ENCODE measurements at regions not wholly inside any gene's neighbourhood (a gene's known extent, or its start where the extent isn't known, plus 50 kb on each side); places are given as distances from the start of the nearest gene placed in this dataset.

DNA sequence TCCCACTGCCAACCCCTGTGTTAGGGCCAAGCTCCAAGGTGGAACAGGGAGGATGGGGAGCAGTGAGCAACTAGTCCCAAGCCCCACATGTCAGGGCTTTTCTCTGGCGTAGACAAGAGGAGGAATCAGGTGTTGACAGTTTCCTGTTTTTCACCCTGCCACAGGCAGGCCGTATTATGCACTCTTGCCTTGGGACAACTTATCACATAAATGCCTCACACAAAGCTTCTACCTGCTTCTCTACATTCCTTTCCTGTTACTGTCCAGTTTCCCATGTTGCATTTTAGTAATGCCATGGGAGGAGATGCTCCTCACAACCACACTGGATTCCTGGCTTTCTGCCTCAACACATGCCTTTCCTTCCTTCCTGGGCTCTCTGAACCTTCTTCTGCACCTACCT is 381.2 kb upstream of the ATP11B start:
- peaks cover 0 to 4% (median 1%) of the 10 kb centered on the region in 4 donors for H3K27me3 ChIP-seq (ENCODE audit: control insufficient read depth in 4 of 4, insufficient read depth in 4 of 4, low read length in 3 of 4)
- DNase-seq (ENCODE audit: low spot score) = no peak
- TF ChIP-seq JUND (IDR thresholded peaks at IDR 0.05) (no peak), NR2F2 (IDR thresholded peaks at IDR 0.05) (no peak), HNF4A (conservative IDR thresholded peaks at IDR 0.05) (no peak), RAD21 (IDR thresholded peaks at IDR 0.05) (no peak)
- 64% methylated on average over 2 of the region's 2 CpGs for WGBS
- no peaks in the 10 kb centered on the region for H3K9me3 ChIP-seq (ENCODE audit: control insufficient read depth in 4 of 4, low read length in 3 of 4)
- no peak overlapping the region for H3K27ac ChIP-seq (ENCODE audit: low read depth in 1 of 2, low read length in 2 of 2)
- H3K4me1 ChIP-seq (ENCODE audit: control insufficient read depth in 4 of 4, insufficient read depth in 4 of 4, low read length in 3 of 4) = no peaks in the 10 kb centered on the region
- no peak overlapping the region for H3K9ac ChIP-seq (ENCODE audit: low read depth in 1 of 2, low read length in 2 of 2)
- no peak overlapping the region for H3K4me3 ChIP-seq (ENCODE audit: low read depth in 1 of 3, low read length in 3 of 3)
- no peaks in the 10 kb centered on the region for H3K36me3 ChIP-seq (ENCODE audit: control insufficient read depth in 4 of 4, insufficient read depth in 3 of 4, low read depth in 1 of 4, low read length in 3 of 4)

DNA sequence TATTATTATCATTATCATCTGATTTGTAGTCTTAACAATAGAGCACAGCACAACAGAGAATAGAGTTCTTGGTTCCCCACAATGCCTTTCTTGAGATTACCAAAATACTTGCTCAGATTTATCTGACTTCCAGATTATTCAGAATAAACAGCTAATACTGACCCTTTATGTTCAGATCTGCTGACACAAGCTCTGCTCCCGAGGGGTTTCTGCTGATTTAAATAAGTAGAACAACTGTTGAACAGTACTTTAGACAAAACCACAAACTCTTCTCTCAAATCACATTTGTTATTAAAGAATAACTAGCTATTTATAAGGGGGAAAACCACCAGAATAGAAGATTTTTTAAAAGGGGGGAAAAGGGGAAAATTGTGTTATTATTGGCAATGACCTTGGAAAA is 380.2 kb upstream of the ATP11B start:
- H3K9ac ChIP-seq (ENCODE audit: low read depth in 1 of 2, low read length in 2 of 2) = no peak overlapping the region
- DNase-seq (ENCODE audit: low spot score) = no peak
- TF ChIP-seq RAD21 (IDR thresholded peaks at IDR 0.05) (no peak), GABPA (IDR thresholded peaks at IDR 0.05 in 1 of 2, conservative IDR thresholded peaks at IDR 0.05 in 1 of 2) (no peak), FOXA2 (IDR thresholded peaks at IDR 0.05) (no peak), HNF4A (conservative IDR thresholded peaks at IDR 0.05) (no peak), SP1 (IDR thresholded peaks at IDR 0.05) (no peak), RXRA (IDR thresholded peaks at IDR 0.05) (no peak), NR2F2 (IDR thresholded peaks at IDR 0.05) (no peak), YY1 (IDR thresholded peaks at IDR 0.05) (no peak), FOXA1 (IDR thresholded peaks at IDR 0.05) (no peak), HNF4G (IDR thresholded peaks at IDR 0.05) (no peak)
- TF ChIP-seq, protein P1, sequence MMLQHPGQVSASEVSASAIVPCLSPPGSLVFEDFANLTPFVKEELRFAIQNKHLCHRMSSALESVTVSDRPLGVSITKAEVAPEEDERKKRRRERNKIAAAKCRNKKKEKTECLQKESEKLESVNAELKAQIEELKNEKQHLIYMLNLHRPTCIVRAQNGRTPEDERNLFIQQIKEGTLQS (IDR thresholded peaks at IDR 0.05) = no peak
- TF ChIP-seq, protein P2, sequence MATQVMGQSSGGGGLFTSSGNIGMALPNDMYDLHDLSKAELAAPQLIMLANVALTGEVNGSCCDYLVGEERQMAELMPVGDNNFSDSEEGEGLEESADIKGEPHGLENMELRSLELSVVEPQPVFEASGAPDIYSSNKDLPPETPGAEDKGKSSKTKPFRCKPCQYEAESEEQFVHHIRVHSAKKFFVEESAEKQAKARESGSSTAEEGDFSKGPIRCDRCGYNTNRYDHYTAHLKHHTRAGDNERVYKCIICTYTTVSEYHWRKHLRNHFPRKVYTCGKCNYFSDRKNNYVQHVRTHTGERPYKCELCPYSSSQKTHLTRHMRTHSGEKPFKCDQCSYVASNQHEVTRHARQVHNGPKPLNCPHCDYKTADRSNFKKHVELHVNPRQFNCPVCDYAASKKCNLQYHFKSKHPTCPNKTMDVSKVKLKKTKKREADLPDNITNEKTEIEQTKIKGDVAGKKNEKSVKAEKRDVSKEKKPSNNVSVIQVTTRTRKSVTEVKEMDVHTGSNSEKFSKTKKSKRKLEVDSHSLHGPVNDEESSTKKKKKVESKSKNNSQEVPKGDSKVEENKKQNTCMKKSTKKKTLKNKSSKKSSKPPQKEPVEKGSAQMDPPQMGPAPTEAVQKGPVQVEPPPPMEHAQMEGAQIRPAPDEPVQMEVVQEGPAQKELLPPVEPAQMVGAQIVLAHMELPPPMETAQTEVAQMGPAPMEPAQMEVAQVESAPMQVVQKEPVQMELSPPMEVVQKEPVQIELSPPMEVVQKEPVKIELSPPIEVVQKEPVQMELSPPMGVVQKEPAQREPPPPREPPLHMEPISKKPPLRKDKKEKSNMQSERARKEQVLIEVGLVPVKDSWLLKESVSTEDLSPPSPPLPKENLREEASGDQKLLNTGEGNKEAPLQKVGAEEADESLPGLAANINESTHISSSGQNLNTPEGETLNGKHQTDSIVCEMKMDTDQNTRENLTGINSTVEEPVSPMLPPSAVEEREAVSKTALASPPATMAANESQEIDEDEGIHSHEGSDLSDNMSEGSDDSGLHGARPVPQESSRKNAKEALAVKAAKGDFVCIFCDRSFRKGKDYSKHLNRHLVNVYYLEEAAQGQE (IDR thresholded peaks at IDR 0.05) = no peak
- TF ChIP-seq, protein P3, sequence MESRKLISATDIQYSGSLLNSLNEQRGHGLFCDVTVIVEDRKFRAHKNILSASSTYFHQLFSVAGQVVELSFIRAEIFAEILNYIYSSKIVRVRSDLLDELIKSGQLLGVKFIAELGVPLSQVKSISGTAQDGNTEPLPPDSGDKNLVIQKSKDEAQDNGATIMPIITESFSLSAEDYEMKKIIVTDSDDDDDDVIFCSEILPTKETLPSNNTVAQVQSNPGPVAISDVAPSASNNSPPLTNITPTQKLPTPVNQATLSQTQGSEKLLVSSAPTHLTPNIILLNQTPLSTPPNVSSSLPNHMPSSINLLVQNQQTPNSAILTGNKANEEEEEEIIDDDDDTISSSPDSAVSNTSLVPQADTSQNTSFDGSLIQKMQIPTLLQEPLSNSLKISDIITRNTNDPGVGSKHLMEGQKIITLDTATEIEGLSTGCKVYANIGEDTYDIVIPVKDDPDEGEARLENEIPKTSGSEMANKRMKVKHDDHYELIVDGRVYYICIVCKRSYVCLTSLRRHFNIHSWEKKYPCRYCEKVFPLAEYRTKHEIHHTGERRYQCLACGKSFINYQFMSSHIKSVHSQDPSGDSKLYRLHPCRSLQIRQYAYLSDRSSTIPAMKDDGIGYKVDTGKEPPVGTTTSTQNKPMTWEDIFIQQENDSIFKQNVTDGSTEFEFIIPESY (IDR thresholded peaks at IDR 0.05) = no peak
- TF ChIP-seq, protein P4, sequence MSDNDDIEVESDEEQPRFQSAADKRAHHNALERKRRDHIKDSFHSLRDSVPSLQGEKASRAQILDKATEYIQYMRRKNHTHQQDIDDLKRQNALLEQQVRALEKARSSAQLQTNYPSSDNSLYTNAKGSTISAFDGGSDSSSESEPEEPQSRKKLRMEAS (IDR thresholded peaks at IDR 0.05) = no peak
- TF ChIP-seq, protein P5, sequence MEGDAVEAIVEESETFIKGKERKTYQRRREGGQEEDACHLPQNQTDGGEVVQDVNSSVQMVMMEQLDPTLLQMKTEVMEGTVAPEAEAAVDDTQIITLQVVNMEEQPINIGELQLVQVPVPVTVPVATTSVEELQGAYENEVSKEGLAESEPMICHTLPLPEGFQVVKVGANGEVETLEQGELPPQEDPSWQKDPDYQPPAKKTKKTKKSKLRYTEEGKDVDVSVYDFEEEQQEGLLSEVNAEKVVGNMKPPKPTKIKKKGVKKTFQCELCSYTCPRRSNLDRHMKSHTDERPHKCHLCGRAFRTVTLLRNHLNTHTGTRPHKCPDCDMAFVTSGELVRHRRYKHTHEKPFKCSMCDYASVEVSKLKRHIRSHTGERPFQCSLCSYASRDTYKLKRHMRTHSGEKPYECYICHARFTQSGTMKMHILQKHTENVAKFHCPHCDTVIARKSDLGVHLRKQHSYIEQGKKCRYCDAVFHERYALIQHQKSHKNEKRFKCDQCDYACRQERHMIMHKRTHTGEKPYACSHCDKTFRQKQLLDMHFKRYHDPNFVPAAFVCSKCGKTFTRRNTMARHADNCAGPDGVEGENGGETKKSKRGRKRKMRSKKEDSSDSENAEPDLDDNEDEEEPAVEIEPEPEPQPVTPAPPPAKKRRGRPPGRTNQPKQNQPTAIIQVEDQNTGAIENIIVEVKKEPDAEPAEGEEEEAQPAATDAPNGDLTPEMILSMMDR (IDR thresholded peaks at IDR 0.05; ENCODE audit: low read depth, low read length, missing input control) = no peak
- H3K4me3 ChIP-seq (ENCODE audit: low read depth in 1 of 3, low read length in 3 of 3) = no peak overlapping the region
- H3K9me3 ChIP-seq (ENCODE audit: control insufficient read depth in 4 of 4, low read length in 3 of 4) = no peaks in the 10 kb centered on the region
- H3K27me3 ChIP-seq (ENCODE audit: control insufficient read depth in 4 of 4, insufficient read depth in 4 of 4, low read length in 3 of 4) = peaks cover 0 to 4% (median 1%) of the 10 kb centered on the region in 4 donors
- H3K36me3 ChIP-seq (ENCODE audit: control insufficient read depth in 4 of 4, insufficient read depth in 3 of 4, low read depth in 1 of 4, low read length in 3 of 4) = no peaks in the 10 kb centered on the region
- no peaks in the 10 kb centered on the region for H3K4me1 ChIP-seq (ENCODE audit: control insufficient read depth in 4 of 4, insufficient read depth in 4 of 4, low read length in 3 of 4)
- H3K27ac ChIP-seq (ENCODE audit: low read depth in 1 of 2, low read length in 2 of 2) = no peak overlapping the region
- WGBS = 53% methylated on average over 1 of the region's 1 CpG
